ENCODE measurements at regions not wholly inside any gene's neighbourhood (a gene's known extent, or its start where the extent isn't known, plus 50 kb on each side); places are given as distances from the start of the nearest gene placed in this dataset.

GRCh38 chr2:139196754-139197153 is 416.6 kb upstream of the NXPH2 start:
- ChIA-PET POLR2A (no interaction called here), CTCF (no interaction called here)
- DNase-seq (ENCODE audit: low read depth, low spot score) (no peak), FAIRE-seq (no peak)
- Histone ChIP-seq H3K4me1 (ENCODE audit: control insufficient read depth, extremely low read depth, insufficient read depth, low read length) (no peaks in the 10 kb centered on the region), H3K4me3 (replicated peaks in 1 of 3; ENCODE audit: insufficient read depth in 1 of 3, low read depth in 1 of 3, low read length in 3 of 3) (no peak overlapping the region), H4K20me1 (replicated peaks; ENCODE audit: control insufficient read depth, extremely low read depth, insufficient read depth, low read length) (no peaks in the 10 kb centered on the region), H3K4me2 (ENCODE audit: insufficient read depth, low read length) (no peak overlapping the region), H3K79me2 (ENCODE audit: control insufficient read depth, insufficient read depth, low read length) (no peaks in the 10 kb centered on the region), H2AFZ (ENCODE audit: low read depth, low read length) (no peak overlapping the region), H3K9ac (replicated peaks; ENCODE audit: extremely low read depth, insufficient read depth, low read length) (no peak overlapping the region), H3K27ac (ENCODE audit: insufficient read depth, low read depth, low read length) (no peak overlapping the region), H3K36me3 (ENCODE audit: control insufficient read depth in 2 of 2, extremely low read depth in 1 of 2, insufficient read depth in 2 of 2, low read length in 2 of 2) (no peaks in the 10 kb centered on the region), H3K9me3 (replicated peaks; ENCODE audit: control insufficient read depth, insufficient read depth, low read length) (peaks cover 3% of the 10 kb centered on the region), H3K9me1 (replicated peaks; ENCODE audit: control insufficient read depth, extremely low read depth, insufficient read depth, low read length) (no peaks in the 10 kb centered on the region), H3K27me3 (ENCODE audit: control insufficient read depth in 2 of 2, insufficient read depth in 2 of 2, low read length in 2 of 2) (no peaks in the 10 kb centered on the region)
- BruUV-seq (replicated peaks): no TSS peak
- TF ChIP-seq GATA2 (IDR thresholded peaks at IDR 0.05; ENCODE audit: insufficient read depth, insufficient read length, low read depth, low read length): no peak
- intact Hi-C loops (cut with micrococcal nuclease) (no loop called here), dilution Hi-C loops (cut with MboI; ENCODE audit: extremely low pct_ligation_motif_present, low sequenced_read_pairs) (no loop called here)

- Histone ChIP-seq H2AFZ (ENCODE audit: low read depth, low read length) (no peak overlapping the region), H3K27ac (ENCODE audit: insufficient read depth, low read depth, low read length) (no peak overlapping the region), H3K27me3 (ENCODE audit: control insufficient read depth in 2 of 2, insufficient read depth in 2 of 2, low read length in 2 of 2) (no peaks in the 10 kb centered on the region), H4K20me1 (replicated peaks; ENCODE audit: control insufficient read depth, extremely low read depth, insufficient read depth, low read length) (no peaks in the 10 kb centered on the region), H3K4me1 (ENCODE audit: control insufficient read depth, extremely low read depth, insufficient read depth, low read length) (no peaks in the 10 kb centered on the region), H3K9me3 (replicated peaks; ENCODE audit: control insufficient read depth, insufficient read depth, low read length) (peaks cover 2% of the 10 kb centered on the region), H3K36me3 (ENCODE audit: control insufficient read depth in 2 of 2, extremely low read depth in 1 of 2, insufficient read depth in 2 of 2, low read length in 2 of 2) (no peaks in the 10 kb centered on the region), H3K79me2 (ENCODE audit: control insufficient read depth, insufficient read depth, low read length) (no peaks in the 10 kb centered on the region), H3K9me1 (replicated peaks; ENCODE audit: control insufficient read depth, extremely low read depth, insufficient read depth, low read length) (no peaks in the 10 kb centered on the region), H3K9ac (replicated peaks; ENCODE audit: extremely low read depth, insufficient read depth, low read length) (no peak overlapping the region), H3K4me3 (replicated peaks in 1 of 3; ENCODE audit: insufficient read depth in 1 of 3, low read depth in 1 of 3, low read length in 3 of 3) (no peak overlapping the region), H3K4me2 (ENCODE audit: insufficient read depth, low read length) (no peak overlapping the region)
- no TSS peak for BruUV-seq (replicated peaks)
- intact Hi-C loops (cut with micrococcal nuclease): no loop called here
- DNase-seq (ENCODE audit: low read depth, low spot score) (no peak), FAIRE-seq (no peak)
- CTCF ChIA-PET: no interaction called here
- dilution Hi-C loops (cut with MboI; ENCODE audit: extremely low pct_ligation_motif_present, low sequenced_read_pairs): no loop called here
- TF ChIP-seq FOS (IDR thresholded peaks at IDR 0.05; ENCODE audit: borderline replicate concordance, insufficient read depth, low read length): no peak
- TF ChIP-seq EZH2 (IDR thresholded peaks at IDR 0.05; ENCODE audit: borderline replicate concordance, low read depth, low read length, severe bottlenecking): no peak
- TF ChIP-seq GATA2 (IDR thresholded peaks at IDR 0.05; ENCODE audit: insufficient read depth, insufficient read length, low read depth, low read length): no peak
- TF ChIP-seq MAX (IDR thresholded peaks at IDR 0.05; ENCODE audit: insufficient read depth, insufficient read length): no peak
- TF ChIP-seq POLR2AphosphoS5 (IDR thresholded peaks at IDR 0.05; ENCODE audit: insufficient read depth, low read depth, low read length): no peak
- TF ChIP-seq, protein P1, sequence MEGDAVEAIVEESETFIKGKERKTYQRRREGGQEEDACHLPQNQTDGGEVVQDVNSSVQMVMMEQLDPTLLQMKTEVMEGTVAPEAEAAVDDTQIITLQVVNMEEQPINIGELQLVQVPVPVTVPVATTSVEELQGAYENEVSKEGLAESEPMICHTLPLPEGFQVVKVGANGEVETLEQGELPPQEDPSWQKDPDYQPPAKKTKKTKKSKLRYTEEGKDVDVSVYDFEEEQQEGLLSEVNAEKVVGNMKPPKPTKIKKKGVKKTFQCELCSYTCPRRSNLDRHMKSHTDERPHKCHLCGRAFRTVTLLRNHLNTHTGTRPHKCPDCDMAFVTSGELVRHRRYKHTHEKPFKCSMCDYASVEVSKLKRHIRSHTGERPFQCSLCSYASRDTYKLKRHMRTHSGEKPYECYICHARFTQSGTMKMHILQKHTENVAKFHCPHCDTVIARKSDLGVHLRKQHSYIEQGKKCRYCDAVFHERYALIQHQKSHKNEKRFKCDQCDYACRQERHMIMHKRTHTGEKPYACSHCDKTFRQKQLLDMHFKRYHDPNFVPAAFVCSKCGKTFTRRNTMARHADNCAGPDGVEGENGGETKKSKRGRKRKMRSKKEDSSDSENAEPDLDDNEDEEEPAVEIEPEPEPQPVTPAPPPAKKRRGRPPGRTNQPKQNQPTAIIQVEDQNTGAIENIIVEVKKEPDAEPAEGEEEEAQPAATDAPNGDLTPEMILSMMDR (IDR thresholded peaks at IDR 0.05; ENCODE audit: extremely low read depth in 1 of 2, insufficient read depth in 1 of 2, low read depth in 1 of 2, low read length in 2 of 2): no peak
- no peak for TF ChIP-seq POLR2A (IDR thresholded peaks at IDR 0.05; ENCODE audit: low read depth, low read length)
- POLR2A ChIA-PET: no interaction called here
Measured at GRCh38 chr2:139194546-139194945, 414.4 kb upstream of the NXPH2 start.
